ENCODE measurements at regions not wholly inside any gene's neighbourhood (a gene's known extent, or its start where the extent isn't known, plus 50 kb on each side); places are given as distances from the start of the nearest gene placed in this dataset.

DNA sequence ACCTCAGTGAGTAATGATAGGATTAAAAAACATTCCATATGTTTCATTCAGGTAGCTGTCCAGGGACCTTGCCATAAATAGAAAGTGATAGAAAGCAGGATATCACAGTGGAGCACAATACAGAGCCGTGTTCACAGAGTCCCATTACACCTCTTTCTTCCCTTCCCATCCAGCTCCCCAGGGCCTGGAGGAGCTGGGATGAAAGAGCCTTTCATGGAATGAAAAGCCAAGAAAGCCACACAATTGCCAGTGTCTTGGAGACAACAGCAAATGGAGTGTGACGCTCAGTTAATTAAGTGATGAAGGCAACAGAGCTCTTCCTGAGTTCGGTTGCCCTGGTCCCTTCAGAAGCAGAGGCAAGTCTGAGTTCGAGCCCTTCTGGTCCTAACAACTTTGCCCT lies 387.3 kb upstream of the PLXNA2 start:
- peak in 1 of 58 donors; percentile 5 for DNase-seq

- DNase-seq = no peak
These were observed 390.4 kb upstream of the PLXNA2 start for GRCh38 chr1:208634346-208635140.

DNA sequence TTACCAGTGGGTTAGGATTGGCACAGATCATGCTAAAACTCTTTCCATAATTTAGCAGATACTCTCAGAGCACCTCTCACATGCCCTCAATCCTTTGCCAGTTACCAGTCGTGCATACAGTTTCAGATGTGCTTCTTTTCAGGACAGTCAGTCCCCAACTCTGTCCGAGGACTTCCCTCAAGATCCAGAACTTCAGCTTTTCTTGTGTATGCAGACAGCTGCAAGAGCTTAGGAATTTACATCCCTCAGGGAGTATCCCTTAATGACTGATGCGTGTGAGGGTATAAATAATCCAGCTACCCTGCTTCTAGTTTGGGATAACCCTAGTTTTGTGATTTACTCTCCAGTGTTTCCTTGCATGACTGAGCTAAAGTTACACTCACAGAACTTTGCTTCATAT lies 393.0 kb upstream of the PLXNA2 start:
- no peak for DNase-seq

DNA sequence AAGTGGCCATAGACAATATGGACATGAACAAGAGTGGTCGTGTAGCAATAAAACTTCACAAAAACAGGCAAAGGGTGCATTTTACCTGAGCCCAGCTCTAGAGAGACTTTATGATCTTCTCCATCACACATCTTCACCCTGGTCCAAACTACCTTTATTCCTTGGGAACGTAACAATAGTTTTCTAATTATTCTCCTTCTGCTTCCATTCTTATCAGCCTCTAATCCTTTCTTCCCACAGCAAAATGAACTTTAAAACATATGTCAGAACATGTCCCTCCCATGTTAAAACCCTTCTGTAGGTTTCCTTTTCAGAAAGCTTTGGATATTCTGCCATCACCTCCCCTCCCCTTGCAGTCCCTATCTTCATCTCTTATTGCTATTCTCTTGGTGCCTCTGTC lies 395.2 kb upstream of the PLXNA2 start:
- no peak for DNase-seq

- no peak for DNase-seq
These were observed 396.1 kb upstream of the PLXNA2 start for GRCh38 chr1:208640295-208640694.

- peak in 1 of 58 donors; percentile 1 for DNase-seq
These were observed 397.5 kb upstream of the PLXNA2 start for GRCh38 chr1:208641579-208642280.

DNA sequence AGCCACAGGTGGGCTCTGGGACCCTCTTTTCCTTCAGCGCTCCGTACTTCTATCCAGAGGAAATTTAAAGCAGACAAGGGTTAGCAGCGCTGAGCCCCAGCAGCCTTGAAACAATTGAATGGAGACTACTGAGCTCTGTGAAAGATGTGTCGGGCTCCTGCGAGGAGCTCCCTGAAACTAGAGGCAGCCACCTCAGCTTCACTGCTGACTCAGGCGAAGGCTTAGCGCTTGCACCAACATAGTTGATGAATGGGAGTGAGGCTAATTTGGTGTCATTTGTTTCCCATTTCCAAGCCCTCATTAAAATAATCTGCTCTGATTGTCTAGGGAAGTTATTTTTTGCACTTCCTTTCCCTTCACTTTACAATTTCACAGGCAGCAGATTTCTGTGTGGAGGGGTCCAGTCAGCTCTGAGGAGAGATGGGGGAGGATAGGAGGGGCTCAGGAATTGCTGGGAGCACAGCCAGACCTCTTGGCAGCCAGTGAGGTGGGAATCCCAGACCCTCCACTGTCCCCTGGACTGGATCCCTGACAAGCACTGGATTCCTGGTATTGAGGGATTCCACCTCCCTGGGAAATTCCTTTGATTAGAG lies 398.9 kb upstream of the PLXNA2 start:
- peak in 11 of 58 donors; percentile 2 to 28 (median 8) for DNase-seq

- no peak for DNase-seq
These were observed 400.4 kb upstream of the PLXNA2 start for GRCh38 chr1:208644401-208645160.

DNA sequence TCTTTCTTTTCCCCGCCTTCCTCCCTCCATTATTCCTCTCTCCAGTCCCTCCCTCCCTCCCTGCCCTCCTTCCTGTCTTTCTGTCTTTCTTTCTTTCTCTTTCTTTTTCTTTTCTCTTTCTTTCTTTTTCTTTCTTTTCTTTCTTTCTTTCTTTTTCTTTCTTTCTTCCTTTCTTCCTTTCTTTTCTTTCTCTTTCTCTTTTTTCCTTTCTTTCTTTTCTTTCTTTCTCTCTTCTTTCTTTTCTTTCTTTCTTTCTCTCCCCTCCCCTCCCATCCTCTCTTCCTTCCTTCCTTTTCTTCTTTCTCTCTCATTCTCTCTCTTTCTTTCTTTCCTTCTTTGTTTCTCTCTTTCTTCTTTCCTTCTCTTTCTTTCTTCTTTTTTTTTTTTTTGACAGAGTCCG lies 402.2 kb upstream of the PLXNA2 start:
- DNase-seq = no peak

DNA sequence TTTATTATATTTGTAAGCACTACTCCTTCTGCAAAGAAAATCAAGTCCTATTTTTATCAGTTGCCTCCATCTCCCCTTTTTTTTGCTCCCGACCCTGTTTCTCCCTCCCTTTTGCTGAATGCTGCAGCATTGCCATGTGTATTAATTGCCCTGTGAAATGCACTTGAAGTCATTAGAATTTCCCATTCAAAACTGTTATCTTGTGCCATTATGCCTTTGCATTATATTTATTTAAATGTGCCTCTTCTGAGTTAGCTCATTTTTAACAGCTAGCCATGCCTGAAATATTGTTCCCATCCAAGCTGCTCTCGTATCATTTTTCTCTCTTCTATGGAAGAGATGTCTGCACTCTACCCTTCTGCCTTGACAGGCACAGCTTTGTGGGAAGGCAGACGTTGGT lies 404.0 kb upstream of the PLXNA2 start:
- no peak for DNase-seq

- DNase-seq = peak in 52 of 58 donors; percentile 3 to 78 (median 20)
These were observed 408.3 kb upstream of the PLXNA2 start for GRCh38 chr1:208652296-208653160.

DNA sequence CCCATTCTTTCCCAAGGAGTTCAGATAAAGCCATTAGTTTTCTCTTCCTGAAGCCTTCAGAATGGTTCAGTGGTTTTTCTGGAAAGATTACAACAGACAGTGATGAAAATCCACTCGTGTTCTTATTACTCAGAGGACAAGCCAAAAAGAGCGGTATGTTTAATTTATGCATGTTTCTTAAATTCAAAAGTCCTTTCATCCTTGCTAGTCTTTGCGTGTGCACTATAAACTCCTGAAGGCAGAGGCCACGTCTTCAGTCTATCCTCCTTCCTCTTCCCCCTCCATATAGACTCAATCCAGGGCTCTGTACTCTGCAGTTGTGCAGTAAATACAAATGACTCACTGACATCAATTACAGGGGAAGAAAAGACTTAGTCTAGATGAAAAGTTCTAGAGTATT lies 409.2 kb upstream of the PLXNA2 start:
- no peak for DNase-seq

DNA sequence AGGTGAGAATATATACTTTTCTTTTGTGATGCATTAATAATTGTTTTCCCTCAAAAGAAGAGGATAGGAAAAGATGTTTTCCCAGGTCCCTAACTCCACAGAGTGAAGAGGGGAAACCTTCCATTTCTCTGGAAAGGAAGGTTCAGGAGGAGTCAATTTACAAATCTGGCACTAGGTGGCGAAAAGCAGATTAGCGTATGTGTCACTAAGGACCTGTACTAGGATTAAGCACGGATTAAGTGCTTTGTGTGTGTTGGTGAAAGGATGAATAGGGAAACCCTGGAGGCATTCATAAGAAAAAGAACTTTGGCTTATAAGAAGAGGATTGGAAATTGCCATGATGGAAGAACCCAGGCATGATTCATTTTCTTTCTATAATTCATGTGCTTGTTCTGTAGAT lies 410.1 kb upstream of the PLXNA2 start:
- no peak for DNase-seq

DNA sequence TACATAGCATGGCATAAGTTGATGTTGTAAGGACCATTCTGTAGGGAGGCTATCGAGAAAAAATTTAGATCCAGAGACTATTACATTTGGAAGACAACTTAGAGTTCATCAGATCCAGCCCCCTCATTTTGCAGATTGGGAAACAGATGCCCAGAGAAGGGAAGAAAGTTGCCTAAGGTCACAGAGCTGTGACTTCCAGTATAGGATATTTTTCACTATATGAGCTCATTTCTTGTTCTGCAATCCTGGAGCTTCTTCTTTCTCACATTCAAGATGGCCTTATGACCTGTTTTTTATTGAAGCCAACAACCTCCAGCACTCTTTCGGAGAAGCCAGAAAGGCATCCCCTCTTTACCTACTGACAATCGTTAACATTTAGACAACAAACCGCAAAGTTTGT lies 421.8 kb upstream of the PLXNA2 start:
- no peak for DNase-seq

DNA sequence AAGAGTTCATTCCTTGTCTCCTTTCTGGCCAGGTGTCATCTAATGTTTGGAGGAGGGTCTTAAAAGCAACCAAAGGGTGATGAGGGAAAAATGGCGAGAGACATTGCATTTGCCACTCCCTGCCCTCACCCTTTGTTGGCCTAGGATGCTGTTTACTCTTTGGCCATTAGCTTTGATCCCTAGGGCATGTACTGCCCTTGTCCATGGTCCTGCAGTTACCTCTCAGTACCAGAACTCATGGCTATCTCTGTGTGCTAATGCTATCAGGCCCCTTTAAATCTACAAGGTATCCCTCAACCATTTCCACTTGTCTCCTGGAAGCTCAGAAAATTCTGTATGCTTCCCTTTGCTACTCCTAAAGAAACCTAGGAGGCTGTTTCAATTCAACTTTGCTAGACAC lies 424.8 kb upstream of the PLXNA2 start:
- no peak for DNase-seq

- DNase-seq = no peak
These were observed 426.6 kb upstream of the PLXNA2 start for GRCh38 chr1:208670778-208671177.

GRCh38 chr1:208681878-208682663 lies 437.9 kb upstream of the PLXNA2 start:
- no peak for DNase-seq

DNA sequence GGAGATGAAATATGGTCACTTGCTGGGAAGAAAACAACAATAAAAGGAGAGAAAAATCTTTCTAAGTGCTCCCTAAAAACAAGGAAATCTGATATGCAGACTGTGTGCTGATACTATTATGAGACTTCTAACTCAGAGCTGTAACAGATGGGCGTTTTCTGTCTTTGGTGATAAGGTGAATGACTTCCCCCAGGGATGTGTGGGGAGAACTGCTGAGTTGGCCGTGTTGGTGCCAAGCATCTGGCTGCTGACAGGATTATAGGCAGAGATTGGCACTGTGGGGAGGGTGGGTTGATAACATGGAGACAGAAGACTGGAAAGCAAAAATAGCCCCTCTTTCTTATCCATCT lies 438.5 kb upstream of the PLXNA2 start:
- DNase-seq = no peak

GRCh38 chr1:208683141-208683540 lies 439.0 kb upstream of the PLXNA2 start:
- DNase-seq = no peak

- DNase-seq = no peak
These were observed 440.0 kb upstream of the PLXNA2 start for GRCh38 chr1:208684192-208684591.
